ENCODE measurements at regions not wholly inside any gene's neighbourhood (a gene's known extent, or its start where the extent isn't known, plus 50 kb on each side); places are given as distances from the start of the nearest gene placed in this dataset.
"Not testable (repeated sequence)": the region's sequence is repeated elsewhere in the genome, so short reads cannot be mapped to it uniquely, and the experiment has no call there.

GRCh38 chr4:49516096-49516495, 530.0 kb downstream of the CWH43 start:
- not testable (repeated sequence) for H3K27me3 ChIP-seq (ENCODE audit: insufficient read depth, low read length); H3K27ac ChIP-seq (ENCODE audit: low read depth, low read length); H3K79me2 ChIP-seq (ENCODE audit: insufficient read depth, low read length); H3K4me3 ChIP-seq (ENCODE audit: insufficient read depth, low read length); DNase-seq (ENCODE audit: insufficient read length, low spot score, missing footprints); H3K36me3 ChIP-seq (ENCODE audit: insufficient read depth, low read length); H2AFZ ChIP-seq (ENCODE audit: low read length); H3K4me2 ChIP-seq (ENCODE audit: insufficient read depth, low read length); H3K4me1 ChIP-seq (ENCODE audit: insufficient read depth, low read length); H4K20me1 ChIP-seq (ENCODE audit: insufficient read depth, low read length)
- H3K9me3 ChIP-seq (ENCODE audit: low read depth, low read length) = peaks cover 15% of the 10 kb centered on the region

- Histone ChIP-seq H4K20me1 (ENCODE audit: insufficient read depth, low read length) (no peaks in the 10 kb centered on the region), H2AFZ (ENCODE audit: low read length) (no peak overlapping the region), H3K4me1 (ENCODE audit: insufficient read depth, low read length) (no peaks in the 10 kb centered on the region), H3K79me2 (ENCODE audit: insufficient read depth, low read length) (no peaks in the 10 kb centered on the region), H3K4me2 (ENCODE audit: insufficient read depth, low read length) (no peak overlapping the region), H3K27me3 (ENCODE audit: insufficient read depth, low read length) (no peaks in the 10 kb centered on the region), H3K27ac (ENCODE audit: low read depth, low read length) (no peak overlapping the region), H3K4me3 (ENCODE audit: insufficient read depth, low read length) (no peak overlapping the region), H3K9me3 (ENCODE audit: low read depth, low read length) (peaks cover 11% of the 10 kb centered on the region), H3K36me3 (ENCODE audit: insufficient read depth, low read length) (no peaks in the 10 kb centered on the region)
- no peak for TF ChIP-seq CTCF (IDR thresholded peaks at IDR 0.05; ENCODE audit: extremely low read depth, low read depth, low read length)
- DNase-seq (ENCODE audit: insufficient read length, low spot score, missing footprints) = no peak
These were observed 530.7 kb downstream of the CWH43 start for GRCh38 chr4:49516796-49517195.

- not testable (repeated sequence) for H4K20me1 ChIP-seq (ENCODE audit: insufficient read depth, low read length); H3K27ac ChIP-seq (ENCODE audit: low read depth, low read length); H3K4me2 ChIP-seq (ENCODE audit: insufficient read depth, low read length); H3K79me2 ChIP-seq (ENCODE audit: insufficient read depth, low read length); H3K27me3 ChIP-seq (ENCODE audit: insufficient read depth, low read length); H3K36me3 ChIP-seq (ENCODE audit: insufficient read depth, low read length); H3K4me3 ChIP-seq (ENCODE audit: insufficient read depth, low read length); H2AFZ ChIP-seq (ENCODE audit: low read length); DNase-seq (ENCODE audit: insufficient read length, low spot score, missing footprints); H3K9me3 ChIP-seq (ENCODE audit: low read depth, low read length); H3K4me1 ChIP-seq (ENCODE audit: insufficient read depth, low read length)
These were observed 531.6 kb downstream of the CWH43 start for GRCh38 chr4:49517485-49518205.

- not testable (repeated sequence) for H3K4me3 ChIP-seq (ENCODE audit: insufficient read depth, low read length); H3K4me1 ChIP-seq (ENCODE audit: insufficient read depth, low read length); H3K4me2 ChIP-seq (ENCODE audit: insufficient read depth, low read length); H3K79me2 ChIP-seq (ENCODE audit: insufficient read depth, low read length); H4K20me1 ChIP-seq (ENCODE audit: insufficient read depth, low read length); H3K36me3 ChIP-seq (ENCODE audit: insufficient read depth, low read length); DNase-seq (ENCODE audit: insufficient read length, low spot score, missing footprints); H3K27ac ChIP-seq (ENCODE audit: low read depth, low read length); H2AFZ ChIP-seq (ENCODE audit: low read length); H3K27me3 ChIP-seq (ENCODE audit: insufficient read depth, low read length); H3K9me3 ChIP-seq (ENCODE audit: low read depth, low read length)
These were observed 533.3 kb downstream of the CWH43 start for GRCh38 chr4:49519150-49520035.

GRCh38 chr4:49523816-49524765, 538.0 kb downstream of the CWH43 start:
- H3K79me2 ChIP-seq (ENCODE audit: insufficient read depth, low read length); H3K27me3 ChIP-seq (ENCODE audit: insufficient read depth, low read length); H3K9me3 ChIP-seq (ENCODE audit: low read depth, low read length); H2AFZ ChIP-seq (ENCODE audit: low read length); DNase-seq (ENCODE audit: insufficient read length, low spot score, missing footprints); H3K27ac ChIP-seq (ENCODE audit: low read depth, low read length); H3K4me1 ChIP-seq (ENCODE audit: insufficient read depth, low read length); H3K4me3 ChIP-seq (ENCODE audit: insufficient read depth, low read length); H3K4me2 ChIP-seq (ENCODE audit: insufficient read depth, low read length); H3K36me3 ChIP-seq (ENCODE audit: insufficient read depth, low read length); H4K20me1 ChIP-seq (ENCODE audit: insufficient read depth, low read length): not testable (repeated sequence)

- H3K4me2 ChIP-seq (ENCODE audit: insufficient read depth, low read length); H3K4me1 ChIP-seq (ENCODE audit: insufficient read depth, low read length); H3K36me3 ChIP-seq (ENCODE audit: insufficient read depth, low read length); H2AFZ ChIP-seq (ENCODE audit: low read length); DNase-seq (ENCODE audit: insufficient read length, low spot score, missing footprints); H3K27ac ChIP-seq (ENCODE audit: low read depth, low read length); H3K4me3 ChIP-seq (ENCODE audit: insufficient read depth, low read length); H3K79me2 ChIP-seq (ENCODE audit: insufficient read depth, low read length); H4K20me1 ChIP-seq (ENCODE audit: insufficient read depth, low read length); H3K9me3 ChIP-seq (ENCODE audit: low read depth, low read length); H3K27me3 ChIP-seq (ENCODE audit: insufficient read depth, low read length): not testable (repeated sequence)
These were observed 573.0 kb downstream of the CWH43 start for GRCh38 chr4:49558916-49559676.

- H3K79me2 ChIP-seq (ENCODE audit: insufficient read depth, low read length); H3K27ac ChIP-seq (ENCODE audit: low read depth, low read length); H3K4me3 ChIP-seq (ENCODE audit: insufficient read depth, low read length); H3K9me3 ChIP-seq (ENCODE audit: low read depth, low read length); H4K20me1 ChIP-seq (ENCODE audit: insufficient read depth, low read length); H3K36me3 ChIP-seq (ENCODE audit: insufficient read depth, low read length); H3K4me1 ChIP-seq (ENCODE audit: insufficient read depth, low read length); H3K27me3 ChIP-seq (ENCODE audit: insufficient read depth, low read length); DNase-seq (ENCODE audit: insufficient read length, low spot score, missing footprints); H3K4me2 ChIP-seq (ENCODE audit: insufficient read depth, low read length); H2AFZ ChIP-seq (ENCODE audit: low read length): not testable (repeated sequence)
These were observed 574.2 kb downstream of the CWH43 start for GRCh38 chr4:49560131-49560816.
